Effector memory CD4-positive, alpha-beta T cell (primary cell): ENCODE measurements at regions not wholly inside any gene's neighbourhood (a gene's known extent, or its start where the extent isn't known, plus 50 kb on each side); places are given as distances from the start of the nearest gene placed in this dataset.

Experiments
- DNase-seq, 3 donors: peaks; one replicate each; pipeline ENCODE4 v3.0.0-alpha.2; 2020
- H3K27ac ChIP-seq: 2 replicates; pipeline ENCODE4 v1.7.0; 2013; ENCODE audit warnings: mild to moderate bottlenecking, low read length, moderate library complexity; ENCODE audit not compliant: insufficient read depth, poor library complexity, severe bottlenecking
- H3K27me3 ChIP-seq: replicated peaks from 2 replicates; pipeline ENCODE4 v1.7.0; 2013; ENCODE audit warnings: mild to moderate bottlenecking, low read length; ENCODE audit not compliant: insufficient read depth, control insufficient read depth, poor library complexity, severe bottlenecking
- H3K36me3 ChIP-seq: 2 replicates; pipeline ENCODE4 v1.7.0; 2013; ENCODE audit warnings: mild to moderate bottlenecking, low read length, moderate library complexity; ENCODE audit not compliant: control insufficient read depth, insufficient read depth
- H3K4me1 ChIP-seq: 2 replicates; pipeline ENCODE4 v1.7.0; 2013; ENCODE audit warnings: low read length, mild to moderate bottlenecking; ENCODE audit not compliant: control insufficient read depth, insufficient read depth, poor library complexity, severe bottlenecking
- H3K4me3 ChIP-seq: 2 replicates; pipeline ENCODE4 v1.7.0; 2013; ENCODE audit warnings: low read length, low read depth, mild to moderate bottlenecking; ENCODE audit not compliant: insufficient read depth, poor library complexity, severe bottlenecking
- H3K9me3 ChIP-seq: 2 replicates; pipeline ENCODE4 v1.7.0; 2013; ENCODE audit warnings: mild to moderate bottlenecking, low read length, moderate library complexity; ENCODE audit not compliant: control insufficient read depth

DNA sequence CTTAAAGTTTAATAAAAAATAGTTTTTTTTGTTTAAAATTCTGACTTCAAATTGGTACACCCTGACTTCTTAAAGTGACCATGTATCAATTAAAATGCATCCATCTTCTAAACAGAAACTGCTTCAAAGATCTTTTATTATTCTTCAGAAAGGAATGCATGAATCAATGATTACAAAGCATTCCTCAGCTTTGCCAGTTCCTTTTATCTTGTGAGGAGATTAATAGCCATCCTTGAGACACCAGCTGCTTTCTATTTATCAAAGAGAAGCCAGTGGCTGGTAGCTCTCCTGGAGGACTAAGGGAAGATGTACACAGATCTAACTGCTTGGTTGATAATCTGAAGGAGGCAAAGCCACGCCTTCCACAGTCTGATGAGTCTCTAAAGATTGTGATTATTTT lies 2222.5 kb downstream of the LRRC4C start:
- no peaks in the 10 kb centered on the region for H3K27me3 ChIP-seq
- H3K27ac ChIP-seq: no peak overlapping the region
- no peaks in the 10 kb centered on the region for H3K9me3 ChIP-seq
- DNase-seq: no peak
- H3K36me3 ChIP-seq: no peaks in the 10 kb centered on the region
- H3K4me1 ChIP-seq: no peaks in the 10 kb centered on the region
- no peak overlapping the region for H3K4me3 ChIP-seq

DNA sequence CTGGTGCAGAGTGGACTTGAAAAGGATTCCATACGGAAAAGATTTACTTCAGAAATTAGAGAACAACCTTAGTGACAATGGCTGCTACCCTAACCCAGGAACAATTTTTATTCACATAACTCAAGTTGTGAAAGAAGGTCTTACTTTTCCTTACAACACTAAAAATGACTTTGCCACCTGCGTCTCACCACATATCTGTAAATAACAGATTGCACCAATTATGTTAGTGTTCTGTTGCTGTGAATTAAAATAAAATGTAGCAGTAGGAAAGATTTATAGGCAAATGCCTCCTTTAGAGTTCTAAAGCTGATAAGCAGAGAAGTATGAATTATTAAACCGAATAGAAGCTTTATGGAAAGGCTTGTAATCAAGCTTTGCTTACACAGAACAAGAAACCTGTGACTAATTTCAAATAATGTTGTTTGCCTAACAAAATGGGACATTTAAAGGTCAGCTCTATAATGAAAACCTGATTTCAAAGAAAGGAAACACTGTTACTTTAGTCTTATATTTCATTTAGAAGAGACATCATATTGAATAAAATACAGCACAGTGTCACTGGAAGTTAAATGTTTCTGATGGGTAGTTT lies 2237.8 kb downstream of the LRRC4C start:
- H3K27ac ChIP-seq: no peak overlapping the region
- no peak overlapping the region for H3K4me3 ChIP-seq
- no peak for DNase-seq
- H3K27me3 ChIP-seq: no peaks in the 10 kb centered on the region
- no peaks in the 10 kb centered on the region for H3K4me1 ChIP-seq
- H3K9me3 ChIP-seq: no peaks in the 10 kb centered on the region
- no peaks in the 10 kb centered on the region for H3K36me3 ChIP-seq

DNA sequence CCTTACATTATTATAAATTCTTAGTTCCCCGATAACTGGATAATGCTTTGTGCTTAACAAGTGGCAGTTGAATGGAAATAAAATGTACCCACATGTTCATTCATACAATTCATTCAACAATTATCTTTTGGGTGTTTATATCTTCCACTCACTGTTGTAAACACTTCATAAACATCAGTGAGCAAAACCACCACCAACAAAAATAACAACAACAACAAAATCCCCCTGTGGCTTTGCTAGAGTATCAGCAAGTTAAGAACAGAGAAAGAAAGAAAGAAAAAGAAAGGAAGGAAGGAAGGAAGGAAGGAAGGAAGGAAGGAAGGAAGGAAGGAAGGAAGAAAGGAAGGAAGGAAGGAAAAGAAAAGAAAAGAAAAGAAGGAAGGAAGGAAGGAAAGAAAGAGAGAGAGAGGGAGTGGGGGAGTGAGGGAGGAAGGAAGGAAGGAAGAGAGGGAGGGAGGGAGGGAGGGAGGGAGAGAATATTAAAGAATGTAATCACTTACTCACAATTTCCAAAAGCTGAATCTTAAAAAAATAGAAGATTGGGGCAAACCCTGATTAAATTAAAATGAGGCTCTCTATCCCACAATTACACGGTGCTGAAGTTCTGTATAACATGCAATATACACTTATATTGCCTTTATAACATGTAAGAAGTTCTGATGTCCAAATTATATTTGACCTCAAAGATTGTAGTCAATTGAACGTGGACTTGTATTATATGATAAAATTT lies 2238.8 kb downstream of the LRRC4C start:
- DNase-seq: no peak
- H3K27me3 ChIP-seq: no peaks in the 10 kb centered on the region
- no peak overlapping the region for H3K27ac ChIP-seq
- H3K9me3 ChIP-seq: no peaks in the 10 kb centered on the region
- no peaks in the 10 kb centered on the region for H3K36me3 ChIP-seq
- H3K4me3 ChIP-seq: no peak overlapping the region
- H3K4me1 ChIP-seq: no peaks in the 10 kb centered on the region

DNA sequence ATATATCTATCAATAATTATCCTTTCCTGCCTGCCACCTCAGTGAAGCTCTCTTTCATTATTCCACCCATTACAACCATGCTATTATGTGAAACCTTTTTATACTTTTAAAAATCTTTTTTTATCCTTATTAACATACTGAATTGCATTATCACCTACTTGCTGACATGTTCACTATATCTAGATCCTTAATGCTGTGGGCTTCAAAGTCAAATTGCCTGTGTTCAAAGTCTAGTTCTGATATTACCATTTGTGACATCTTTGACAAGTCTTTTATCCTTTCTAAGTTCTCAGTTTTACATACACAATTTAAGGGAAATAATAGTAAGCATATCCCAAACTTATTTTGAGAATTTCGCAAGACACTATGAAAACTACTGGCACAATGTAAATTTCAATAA lies 2239.4 kb downstream of the LRRC4C start:
- Histone ChIP-seq H3K4me1 (no peaks in the 10 kb centered on the region), H3K36me3 (no peaks in the 10 kb centered on the region), H3K27me3 (no peaks in the 10 kb centered on the region), H3K27ac (no peak overlapping the region), H3K4me3 (no peak overlapping the region), H3K9me3 (no peaks in the 10 kb centered on the region)
- DNase-seq: no peak

DNA sequence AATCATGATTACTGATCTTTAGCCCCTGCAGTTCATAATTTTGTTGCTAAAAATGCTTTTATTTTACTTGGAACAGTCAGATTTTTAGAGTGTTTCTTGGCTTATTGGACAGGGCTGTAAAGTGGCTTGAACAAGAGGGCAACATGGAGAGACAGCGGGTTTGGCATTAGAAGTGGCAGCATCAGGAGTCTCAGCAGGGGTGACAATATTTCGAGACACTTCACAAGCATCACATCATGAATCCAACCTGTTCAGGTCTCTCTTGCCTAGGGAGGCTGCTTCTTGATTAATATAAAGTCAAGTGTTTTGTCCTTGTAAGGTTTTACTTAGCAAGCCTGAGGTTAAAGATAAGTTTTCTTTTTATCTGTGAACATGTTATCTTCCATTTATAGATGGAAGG lies 2249.5 kb downstream of the LRRC4C start:
- Histone ChIP-seq H3K9me3 (no peaks in the 10 kb centered on the region), H3K27me3 (no peaks in the 10 kb centered on the region), H3K4me3 (no peak overlapping the region), H3K36me3 (no peaks in the 10 kb centered on the region), H3K27ac (no peak overlapping the region), H3K4me1 (no peaks in the 10 kb centered on the region)
- DNase-seq: no peak

DNA sequence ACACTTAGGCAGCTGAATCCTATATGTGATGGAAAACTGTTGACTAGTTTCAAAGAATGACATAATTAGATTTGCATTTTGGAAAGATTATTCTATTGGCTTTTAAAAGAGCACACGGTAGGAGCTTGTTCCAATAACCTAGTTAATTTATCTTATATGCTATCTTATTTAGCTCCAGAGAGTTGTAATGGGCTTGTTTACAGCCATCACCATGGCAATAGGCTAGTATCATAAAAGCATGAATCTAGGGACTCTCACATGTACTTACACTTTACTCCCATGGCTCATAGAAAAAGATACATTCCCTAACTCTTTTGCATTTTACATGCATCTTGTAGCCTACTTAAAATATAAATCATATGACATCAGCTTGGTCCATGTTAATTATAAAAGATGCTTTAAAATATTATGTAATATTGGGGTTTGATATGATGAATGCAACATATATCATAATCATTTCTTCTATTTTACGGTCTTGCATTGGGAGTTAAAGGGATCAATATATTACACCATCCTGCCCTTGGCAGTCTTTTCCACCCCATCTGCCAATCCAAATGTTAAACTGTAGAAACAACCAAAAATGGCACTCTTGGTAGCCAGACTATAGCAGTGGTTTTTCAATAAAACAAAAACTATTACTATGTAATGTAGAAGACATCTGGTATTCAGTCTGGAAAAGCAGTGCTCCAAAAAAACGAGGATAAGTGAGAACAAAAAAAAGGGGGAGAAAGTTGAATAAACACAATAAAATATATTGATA lies 2254.0 kb downstream of the LRRC4C start:
- no peaks in the 10 kb centered on the region for H3K27me3 ChIP-seq
- H3K9me3 ChIP-seq: no peaks in the 10 kb centered on the region
- no peak overlapping the region for H3K4me3 ChIP-seq
- DNase-seq: no peak
- H3K27ac ChIP-seq: no peak overlapping the region
- no peaks in the 10 kb centered on the region for H3K36me3 ChIP-seq
- no peaks in the 10 kb centered on the region for H3K4me1 ChIP-seq

DNA sequence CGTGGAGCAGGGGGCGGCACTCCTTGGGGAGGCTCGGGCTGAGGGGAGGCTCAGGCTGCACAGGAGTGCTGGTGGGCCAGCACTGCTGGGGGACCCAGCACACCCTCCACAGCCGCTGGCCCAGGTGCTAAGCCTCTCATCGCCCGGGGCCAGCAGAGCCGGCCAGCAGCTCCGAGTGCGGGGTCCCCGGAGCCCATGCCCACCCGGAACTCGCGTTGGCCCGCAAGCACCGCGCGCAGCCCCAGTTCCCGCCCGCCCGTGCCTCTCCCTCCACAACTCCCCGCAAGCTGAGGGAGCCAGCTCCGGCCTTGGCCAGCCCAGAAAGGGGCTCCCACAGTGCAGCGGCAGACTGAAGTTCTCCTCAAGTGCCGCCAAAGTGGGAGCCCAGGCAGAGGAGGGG lies 2266.8 kb downstream of the LRRC4C start:
- Histone ChIP-seq H3K27me3 (no peaks in the 10 kb centered on the region), H3K36me3 (no peaks in the 10 kb centered on the region), H3K4me3 (no peak overlapping the region), H3K4me1 (no peaks in the 10 kb centered on the region), H3K9me3 (no peaks in the 10 kb centered on the region), H3K27ac (no peak overlapping the region)
- no peak for DNase-seq

DNA sequence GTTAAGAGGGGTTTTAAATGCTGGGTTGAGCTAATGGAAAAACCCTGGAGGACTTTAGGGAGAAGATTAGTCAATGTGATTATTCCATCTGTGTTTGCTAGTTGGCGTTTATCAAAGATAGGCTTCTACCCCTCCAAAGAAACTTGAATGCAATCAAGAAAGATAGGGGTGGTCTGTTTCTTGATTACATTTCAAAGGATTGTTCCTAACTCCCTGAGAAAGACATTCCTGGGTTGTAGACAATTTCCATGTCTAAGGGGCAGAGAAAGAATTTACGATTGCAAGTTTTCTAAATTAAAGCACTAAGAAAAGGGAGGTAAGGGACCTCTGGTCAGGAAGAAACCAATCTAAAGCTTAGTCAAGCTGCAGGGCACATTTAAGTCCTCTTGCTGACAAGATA lies 2268.7 kb downstream of the LRRC4C start:
- Histone ChIP-seq H3K36me3 (no peaks in the 10 kb centered on the region), H3K4me1 (no peaks in the 10 kb centered on the region), H3K4me3 (no peak overlapping the region), H3K9me3 (no peaks in the 10 kb centered on the region), H3K27me3 (no peaks in the 10 kb centered on the region), H3K27ac (no peak overlapping the region)
- no peak for DNase-seq

DNA sequence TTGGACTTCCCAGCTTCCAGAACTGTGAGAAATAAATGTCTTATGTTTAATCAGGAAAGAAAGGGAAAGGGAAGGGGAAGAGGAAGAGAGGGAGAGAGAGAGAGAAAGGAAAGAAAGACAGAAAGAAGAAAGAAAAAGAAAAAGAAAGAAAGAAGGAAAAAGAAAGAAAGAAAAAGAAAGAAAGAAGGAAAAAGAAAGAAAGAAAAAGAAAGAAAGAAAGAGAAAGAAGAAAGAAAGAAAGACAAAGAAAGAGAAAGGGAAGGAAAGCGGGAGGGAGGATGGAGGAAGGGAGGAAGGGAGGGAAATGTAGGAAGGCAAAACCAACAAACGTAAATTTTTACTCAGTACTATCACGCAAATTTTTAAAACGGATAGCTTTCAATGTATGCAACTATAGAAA lies 2281.8 kb downstream of the LRRC4C start:
- no peaks in the 10 kb centered on the region for H3K27me3 ChIP-seq

DNA sequence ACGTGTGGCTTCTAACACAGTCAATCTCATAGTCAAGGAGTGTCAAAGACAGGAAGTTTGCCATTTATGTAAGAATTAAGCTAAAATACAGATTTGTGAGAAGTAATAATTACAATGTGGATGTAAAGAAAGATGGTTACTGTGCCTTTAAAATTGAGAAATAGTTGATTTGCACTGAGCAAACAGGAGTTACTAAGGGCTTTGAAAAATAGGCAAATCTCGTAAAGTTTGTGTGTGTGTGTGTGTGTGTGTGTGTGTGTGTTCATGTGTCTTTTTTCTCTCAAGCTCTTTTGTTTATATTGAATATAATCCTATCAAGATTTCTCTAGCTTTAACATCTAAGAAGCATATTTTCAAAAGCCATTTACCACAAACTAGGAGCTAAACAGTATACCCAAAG lies 2284.5 kb downstream of the LRRC4C start:
- Histone ChIP-seq H3K27ac (no peak overlapping the region), H3K4me1 (no peaks in the 10 kb centered on the region), H3K27me3 (no peaks in the 10 kb centered on the region), H3K36me3 (no peaks in the 10 kb centered on the region), H3K9me3 (no peaks in the 10 kb centered on the region), H3K4me3 (no peak overlapping the region)
- no peak for DNase-seq

More for the DNA sequence above, 2281.8 kb downstream of the LRRC4C start:
- no peak for DNase-seq
- Histone ChIP-seq H3K4me3 (no peak overlapping the region), H3K9me3 (no peaks in the 10 kb centered on the region), H3K4me1 (no peaks in the 10 kb centered on the region), H3K27ac (no peak overlapping the region), H3K36me3 (no peaks in the 10 kb centered on the region)
